ENCODE measurements at regions not wholly inside any gene's neighbourhood (a gene's known extent, or its start where the extent isn't known, plus 50 kb on each side); places are given as distances from the start of the nearest gene placed in this dataset.

- TF ChIP-seq CTCF (optimal IDR thresholded peaks at IDR 0.05 in 1 of 3, IDR thresholded peaks at IDR 0.05 in 1 of 3, conservative IDR thresholded peaks at IDR 0.05 in 1 of 3; ENCODE audit: extremely low read depth in 1 of 3, insufficient read depth in 2 of 3, low read length in 3 of 3) (no peak), EZH2 (IDR thresholded peaks at IDR 0.05; ENCODE audit: low read length) (no peak)
These were observed 221.5 kb upstream of the SOX9 start for GRCh38 chr17:71899317-71899716.

All from keratinocyte (primary cell).